NCI-H2107 treated with DMSO at 0.1 percent for 48 hours (cell line): ENCODE measurements at regions not wholly inside any gene's neighbourhood (a gene's known extent, or its start where the extent isn't known, plus 50 kb on each side); places are given as distances from the start of the nearest gene placed in this dataset.
"Not testable (repeated sequence)": the region's sequence is repeated elsewhere in the genome, so short reads cannot be mapped to it uniquely, and the experiment has no call there.

ENCODE experiments used
- DNase-seq: peaks from one replicate; lab custom pipeline; 2025; ENCODE audit not compliant: unreplicated experiment; lab: John Stamatoyannopoulos, UW

DNA sequence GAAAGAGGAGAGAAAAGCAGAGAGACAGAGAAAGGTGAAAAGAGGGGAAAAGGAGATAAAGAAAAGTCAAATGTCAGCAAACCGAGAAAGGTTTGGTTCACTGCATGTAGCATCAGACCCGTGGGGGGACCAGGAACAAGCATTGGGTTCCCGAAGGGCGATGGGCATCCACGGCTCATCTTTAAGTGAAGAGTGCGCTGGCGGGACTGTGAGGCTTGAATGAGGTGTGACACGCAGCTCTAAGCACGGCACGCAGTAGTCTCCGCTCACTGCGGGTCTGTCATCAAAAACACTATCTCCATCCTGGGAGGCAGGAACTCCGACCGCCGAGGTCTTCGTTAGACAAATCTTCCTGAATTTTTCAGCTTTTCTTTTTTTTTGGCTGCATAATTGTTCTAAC lies 173.4 kb upstream of the PFKP start:
- no peak for DNase-seq

DNA sequence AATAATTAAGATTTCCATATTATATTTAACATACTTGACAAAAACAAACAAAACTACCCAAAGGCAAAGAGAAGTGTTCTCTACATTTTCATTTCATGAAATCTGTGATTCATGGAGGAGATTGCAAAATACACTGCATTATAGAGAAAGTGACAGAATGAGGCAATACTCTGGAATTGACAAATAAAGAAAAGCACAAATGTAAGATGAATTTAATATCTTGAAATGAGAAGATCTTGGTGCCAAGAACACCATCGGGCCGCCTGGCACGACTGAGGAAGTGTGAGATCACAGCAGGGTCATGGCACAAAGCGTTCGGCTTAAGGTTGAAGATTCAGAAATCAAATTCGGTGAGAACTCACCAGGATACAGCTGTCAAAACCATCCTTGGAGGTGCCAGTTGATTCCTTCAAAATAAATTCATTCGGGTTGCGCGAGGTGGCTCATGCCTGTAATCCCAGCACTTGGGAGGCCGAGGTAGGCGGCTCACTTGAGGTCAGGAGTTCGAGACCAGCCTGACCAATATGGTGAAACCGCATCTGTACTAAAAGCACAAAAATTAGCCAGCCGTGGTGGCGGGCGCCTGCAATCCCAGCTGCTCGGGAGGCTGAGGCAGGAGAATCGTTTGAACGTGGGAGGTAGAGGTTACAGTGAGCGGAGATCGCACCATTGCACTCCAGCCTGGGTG lies 174.0 kb upstream of the PFKP start:
- no peak for DNase-seq

DNA sequence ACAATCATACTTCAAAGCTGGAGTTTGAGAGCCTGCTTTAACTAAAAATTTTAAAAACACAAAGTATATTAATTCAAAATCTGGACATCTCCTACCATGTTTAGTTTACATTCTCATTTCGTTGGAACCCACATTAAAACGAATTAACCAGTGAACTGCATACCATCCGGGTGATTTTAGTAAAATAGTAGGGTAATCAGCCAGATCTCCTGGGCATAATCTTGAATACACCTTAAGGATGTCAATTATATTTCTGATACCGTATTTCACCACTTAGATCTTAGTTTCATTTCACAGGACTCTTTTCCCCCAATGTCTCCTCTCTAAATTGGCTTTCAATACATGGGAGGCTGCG lies 175.6 kb upstream of the PFKP start:
- DNase-seq = no peak

DNA sequence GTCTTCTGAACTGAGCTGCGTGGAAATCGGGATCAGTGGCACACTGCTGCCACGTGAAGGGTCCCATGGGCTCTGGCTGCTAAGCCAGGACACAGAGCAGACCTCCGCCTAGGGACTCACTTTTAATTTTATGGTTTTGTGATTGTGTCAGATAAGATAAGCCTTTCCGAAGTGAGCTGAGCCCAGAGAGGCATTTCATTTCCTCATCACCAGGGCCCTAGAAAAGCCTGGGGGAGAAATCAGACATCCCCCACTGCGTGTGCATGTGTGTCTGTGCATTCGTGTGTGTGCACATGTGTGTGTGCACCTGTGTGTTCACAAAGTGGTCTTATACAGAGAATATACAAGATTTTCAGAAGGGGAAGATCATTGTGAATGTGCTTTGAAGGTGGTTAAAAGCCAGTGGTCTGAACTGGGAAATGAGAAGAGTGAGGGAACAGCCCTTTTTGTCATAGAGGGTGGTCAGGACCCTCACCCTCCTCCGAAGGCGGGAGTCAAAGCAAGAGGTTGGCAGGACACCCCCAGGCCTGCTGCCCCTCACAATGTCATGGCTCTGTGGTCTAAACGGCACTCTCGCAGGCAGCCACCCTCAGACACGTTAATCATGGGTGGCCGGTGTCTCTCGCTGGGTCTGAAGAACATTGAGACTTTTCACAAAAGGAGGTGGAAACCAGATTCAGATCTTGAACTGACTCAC lies 176.1 kb upstream of the PFKP start:
- no peak for DNase-seq

GRCh38 chr10:2890093-2890492 lies 177.3 kb upstream of the PFKP start:
- DNase-seq = no peak

DNA sequence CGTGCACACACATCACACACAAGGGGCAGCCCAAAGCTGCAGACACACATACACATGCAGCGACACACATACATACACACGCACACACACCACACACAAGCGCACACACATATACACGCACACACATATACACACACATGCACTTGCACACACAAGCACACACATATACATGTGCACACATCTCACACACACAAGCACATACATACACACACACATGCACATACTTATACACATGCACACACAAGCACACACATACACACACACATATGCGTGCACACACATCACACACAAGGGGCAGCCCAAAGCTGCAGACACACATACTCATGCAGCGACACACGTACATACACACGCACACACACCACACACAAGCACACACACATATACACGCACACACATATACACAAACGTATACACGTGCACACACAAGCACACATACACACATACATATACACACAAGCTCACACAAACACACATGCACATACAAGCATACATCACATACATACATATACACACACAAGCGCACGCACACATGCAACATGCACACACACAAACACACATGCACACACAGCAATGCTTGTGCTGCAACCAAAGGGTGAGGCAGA lies 178.8 kb upstream of the PFKP start:
- DNase-seq = no peak

- DNase-seq = no peak
These were observed 179.8 kb upstream of the PFKP start for GRCh38 chr10:2887391-2888070.

- DNase-seq = no peak
These were observed 180.7 kb upstream of the PFKP start for GRCh38 chr10:2886662-2887061.

DNA sequence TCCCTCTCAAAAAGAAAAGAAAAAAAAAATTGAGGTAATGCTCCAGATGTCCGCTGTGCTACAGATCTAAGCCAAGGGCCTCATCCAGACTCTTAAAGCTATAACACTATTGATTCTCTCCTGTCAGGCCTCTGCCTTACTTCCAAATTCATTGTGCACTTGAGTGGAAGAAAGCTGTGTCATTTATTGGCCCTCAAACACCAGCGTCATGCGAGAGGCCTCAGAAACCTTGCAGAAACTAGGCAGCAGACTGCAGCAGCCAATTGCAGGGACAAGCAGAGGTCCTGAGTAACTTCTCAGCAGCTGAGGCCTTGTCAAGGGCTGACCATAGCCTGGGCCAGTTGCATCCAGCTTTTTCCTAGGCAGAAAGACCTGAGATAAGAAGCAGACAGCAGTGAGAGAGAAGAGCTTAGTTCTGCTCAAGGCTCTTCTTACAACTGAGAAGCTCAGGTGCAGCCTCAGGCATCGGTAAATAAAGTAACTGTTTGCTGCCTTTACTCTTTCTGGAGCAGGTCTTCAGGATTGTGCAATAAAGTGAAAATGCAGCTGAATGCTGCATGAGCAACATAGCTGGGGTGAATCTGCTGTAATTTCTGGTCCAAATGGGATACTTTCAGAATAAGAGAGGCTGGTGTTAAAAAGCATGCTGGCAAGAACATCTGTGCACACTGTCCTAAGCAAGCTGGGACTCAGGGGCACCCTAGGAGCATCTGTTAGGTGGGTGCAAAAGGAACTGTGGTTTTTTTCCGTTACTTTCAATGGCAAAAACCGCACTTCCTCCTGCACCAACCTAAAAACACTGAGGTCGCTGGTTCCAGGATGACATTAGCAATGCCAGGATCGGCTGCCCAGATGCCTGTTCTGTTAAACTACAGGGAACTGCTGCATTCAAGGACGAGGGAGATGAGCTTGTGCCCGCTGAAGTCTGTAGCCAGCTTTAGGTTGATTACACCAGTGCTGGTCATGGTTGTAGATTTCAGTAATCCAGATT lies 181.8 kb upstream of the PFKP start:
- no peak for DNase-seq

- not testable (repeated sequence) for DNase-seq
These were observed 183.3 kb upstream of the PFKP start for GRCh38 chr10:2883983-2884540.

GRCh38 chr10:2883238-2883637 lies 184.1 kb upstream of the PFKP start:
- DNase-seq = no peak

- no peak for DNase-seq
These were observed 184.7 kb upstream of the PFKP start for GRCh38 chr10:2882628-2883027.

DNA sequence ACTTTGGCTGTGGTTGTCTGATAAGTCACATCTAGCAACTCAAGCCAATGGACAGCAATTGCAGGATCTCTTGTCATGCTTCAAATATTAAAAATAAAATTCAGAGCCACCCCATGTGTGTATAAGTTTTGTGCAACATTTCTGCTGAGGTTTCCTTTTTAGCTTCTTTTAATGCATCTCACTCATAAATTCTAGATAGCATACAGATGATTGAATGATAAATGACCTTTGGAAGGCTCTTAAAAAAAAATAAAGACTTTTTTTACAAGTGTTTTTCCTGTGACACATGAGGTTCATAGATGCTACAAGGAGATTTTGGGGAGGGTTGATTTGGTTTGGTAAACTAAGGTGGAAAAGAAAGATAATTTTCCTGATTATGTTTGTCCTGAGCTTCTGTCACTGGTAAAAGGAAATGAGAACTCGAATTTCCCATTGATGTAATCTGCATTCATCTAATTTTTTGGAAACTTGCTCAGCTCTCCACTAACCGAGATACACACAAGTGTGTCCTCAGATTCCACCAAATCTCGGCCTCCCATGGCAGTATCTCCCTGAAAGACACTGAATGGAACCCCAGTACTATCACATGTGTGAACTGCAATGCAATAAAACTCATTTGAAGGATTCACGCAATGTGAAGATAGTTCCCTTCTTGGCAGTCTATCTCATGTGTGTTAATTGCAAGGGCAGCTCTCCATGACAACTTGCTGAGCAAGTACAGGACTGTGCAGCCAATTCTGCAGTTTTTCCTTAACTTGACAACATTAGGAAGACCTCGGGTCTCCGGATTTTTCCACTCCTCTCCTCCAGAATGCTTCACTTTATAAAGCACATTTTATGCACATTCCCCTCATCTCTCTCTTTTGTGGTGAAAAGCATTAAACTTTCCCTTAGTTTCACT lies 185.4 kb upstream of the PFKP start:
- no peak for DNase-seq

GRCh38 chr10:2880050-2880449 lies 187.3 kb upstream of the PFKP start:
- DNase-seq = not testable (repeated sequence)

DNA sequence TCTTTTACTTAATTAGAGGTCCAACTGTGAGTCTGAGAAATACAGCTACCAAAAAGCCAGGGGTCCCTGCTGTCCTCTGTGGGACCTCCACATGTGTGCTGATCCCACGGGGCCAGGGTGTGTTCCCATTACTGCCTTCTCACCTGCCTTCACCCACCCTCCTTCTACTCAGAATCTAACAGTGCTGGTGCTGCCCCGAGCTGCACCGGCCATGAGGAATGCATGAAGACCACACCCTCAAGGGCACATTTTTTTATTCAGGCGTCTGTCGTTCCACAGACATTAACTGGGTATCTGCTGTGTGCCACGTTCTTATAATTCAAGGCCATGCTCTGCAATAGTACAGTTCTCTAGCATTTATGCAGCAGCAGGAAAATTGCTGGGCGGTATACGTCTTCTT lies 188.5 kb upstream of the PFKP start:
- DNase-seq = no peak

DNA sequence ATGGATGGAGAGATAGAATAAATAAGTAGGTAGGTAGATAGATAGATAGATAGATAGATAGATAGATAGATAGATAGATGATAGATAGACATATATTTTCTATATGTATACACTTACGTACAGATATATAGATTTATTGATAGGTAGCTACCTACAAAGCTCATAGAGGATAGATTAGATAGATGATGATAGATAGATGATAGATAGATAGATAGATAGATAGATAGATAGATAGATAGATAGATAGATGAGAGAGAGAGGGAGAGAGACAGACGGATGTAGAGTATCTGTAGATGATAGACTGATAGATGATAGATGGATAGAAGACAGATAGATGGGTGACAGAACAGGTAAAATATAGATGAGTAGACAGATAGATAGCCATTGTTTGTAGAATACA lies 191.3 kb upstream of the PFKP start:
- DNase-seq = no peak

DNA sequence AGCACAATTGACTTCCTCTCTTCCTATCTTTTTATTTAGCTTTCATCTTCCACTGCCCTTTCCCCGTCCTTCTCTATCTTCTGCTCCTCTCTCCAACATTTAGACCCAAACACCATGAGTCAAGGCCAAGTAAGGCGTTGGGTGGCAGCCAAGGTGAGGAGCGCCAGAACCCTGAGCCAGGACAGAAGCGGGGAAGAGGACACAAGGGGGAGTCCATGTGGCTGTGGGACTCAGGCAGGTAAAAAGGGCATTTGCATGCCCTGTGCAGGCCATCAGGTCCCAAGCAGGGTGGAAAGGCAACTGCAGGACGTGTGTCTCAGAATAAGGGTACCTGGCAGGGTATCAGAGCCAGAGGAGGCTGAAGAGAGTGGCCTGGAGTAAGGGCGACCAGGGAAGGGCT lies 192.4 kb upstream of the PFKP start:
- DNase-seq = no peak

- no peak for DNase-seq
These were observed 193.6 kb upstream of the PFKP start for GRCh38 chr10:2873769-2874168.

DNA sequence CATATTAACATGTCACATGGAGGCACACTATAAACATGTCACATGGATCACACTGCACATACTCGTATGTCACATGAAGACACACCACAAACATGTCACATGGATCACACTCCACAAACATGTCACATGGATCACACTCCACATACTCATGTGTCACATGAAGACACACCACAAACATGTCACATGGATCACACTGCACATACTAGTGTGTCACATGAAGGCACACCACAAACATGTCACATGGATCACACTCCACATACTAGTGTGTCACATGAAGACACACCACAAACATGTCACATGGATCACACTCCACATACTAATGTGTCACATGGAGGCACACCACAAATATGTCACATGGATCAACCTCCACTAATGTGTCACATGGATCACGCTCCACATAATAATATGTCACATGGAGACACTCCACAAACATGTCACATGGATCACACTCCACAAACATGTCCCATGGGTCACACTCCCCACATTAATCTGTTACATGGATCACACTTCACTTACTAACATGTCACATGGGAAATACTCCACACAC lies 195.6 kb upstream of the PFKP start:
- DNase-seq = no peak
